ENCODE measurements at regions not wholly inside any gene's neighbourhood (a gene's known extent, or its start where the extent isn't known, plus 50 kb on each side); places are given as distances from the start of the nearest gene placed in this dataset.

GRCh38 chr1:87439821-87440220 is 111.1 kb downstream of the LMO4 start:
- DNase-seq: no peak

DNA sequence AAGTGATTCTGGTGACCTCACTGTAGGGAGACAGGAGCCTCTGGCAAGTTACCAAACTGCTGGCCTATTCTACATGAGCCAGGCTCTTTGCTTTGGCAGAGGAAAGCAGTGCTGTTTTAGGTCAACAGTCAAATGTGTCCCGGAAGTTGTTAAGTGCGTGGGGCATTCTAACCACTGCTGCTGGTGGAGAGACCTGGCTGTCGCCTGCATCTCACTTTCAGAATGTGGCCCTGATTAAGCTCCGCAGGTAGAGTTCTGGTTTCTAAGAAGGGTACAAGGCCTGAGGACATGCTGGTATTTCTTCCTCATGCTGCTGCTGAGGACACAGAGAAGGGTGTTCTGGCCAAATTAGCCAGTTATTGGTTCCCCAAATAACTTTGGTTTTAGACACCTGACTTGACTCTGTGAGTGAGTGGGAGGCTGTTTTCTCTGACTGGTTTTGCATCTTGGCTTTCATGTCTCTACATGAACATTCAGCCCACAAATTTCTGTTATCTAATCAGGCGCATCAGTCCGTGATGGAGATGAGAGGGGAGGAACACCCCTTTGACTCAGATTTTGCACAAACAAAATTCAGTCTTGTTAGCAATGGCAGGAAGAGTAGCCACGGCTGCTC is 120.8 kb downstream of the LMO4 start:
- DNase-seq: peak; percentile 16

GRCh38 chr1:87450136-87450535 is 121.5 kb downstream of the LMO4 start:
- no peak for DNase-seq

DNA sequence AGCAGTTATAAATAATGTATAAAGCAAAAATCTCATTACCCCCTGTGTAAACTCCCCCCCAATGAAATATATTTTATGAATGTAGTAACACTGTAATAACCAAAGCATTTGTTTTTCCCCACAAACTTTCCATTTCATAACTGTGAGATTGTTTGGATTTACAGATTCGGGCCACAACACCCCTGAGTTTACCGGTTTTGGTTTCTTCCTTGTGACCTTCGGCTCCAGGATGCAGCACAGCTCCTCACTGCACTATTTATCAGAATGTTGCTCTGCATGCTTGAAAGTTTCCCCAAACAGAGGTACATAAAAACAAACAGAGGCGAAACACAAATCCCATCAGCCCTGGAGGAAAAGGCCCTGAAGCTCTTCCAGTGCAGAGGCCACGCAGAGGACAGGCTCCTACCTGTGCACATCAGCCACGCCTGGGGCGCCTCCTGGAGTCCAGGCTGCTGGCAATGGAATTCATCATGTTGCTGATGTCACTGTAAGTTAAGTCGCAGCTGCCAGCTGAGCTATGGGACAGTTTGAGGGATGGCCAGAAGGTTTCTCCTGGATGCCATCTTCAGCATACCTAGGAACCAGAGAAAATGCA is 122.0 kb downstream of the LMO4 start:
- peak; percentile 32 for DNase-seq

- DNase-seq: no peak
Measured at GRCh38 chr1:87451229-87451920, 122.7 kb downstream of the LMO4 start.

- no peak for DNase-seq
Measured at GRCh38 chr1:87452648-87453047, 124.0 kb downstream of the LMO4 start.

DNA sequence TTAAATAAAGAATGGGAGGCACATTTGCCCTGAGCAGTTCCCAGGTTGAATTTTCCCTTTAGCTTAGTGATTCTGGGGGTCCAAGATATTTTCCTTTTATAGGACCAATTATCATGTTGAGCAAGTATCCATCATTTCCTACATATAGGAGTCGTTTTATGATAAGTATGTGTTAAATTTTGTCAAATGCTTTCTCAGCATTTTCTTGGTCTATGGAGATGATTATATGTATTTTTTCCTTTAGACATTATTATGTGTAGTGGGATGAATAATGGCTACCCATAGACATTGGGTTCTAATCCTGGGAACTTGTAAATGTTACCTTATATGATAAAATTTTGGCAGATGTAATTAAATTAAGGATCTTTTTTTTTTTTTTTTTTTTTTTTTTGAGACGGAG is 128.7 kb downstream of the LMO4 start:
- DNase-seq: no peak

GRCh38 chr1:87462894-87463293 is 134.2 kb downstream of the LMO4 start:
- no peak for DNase-seq

DNA sequence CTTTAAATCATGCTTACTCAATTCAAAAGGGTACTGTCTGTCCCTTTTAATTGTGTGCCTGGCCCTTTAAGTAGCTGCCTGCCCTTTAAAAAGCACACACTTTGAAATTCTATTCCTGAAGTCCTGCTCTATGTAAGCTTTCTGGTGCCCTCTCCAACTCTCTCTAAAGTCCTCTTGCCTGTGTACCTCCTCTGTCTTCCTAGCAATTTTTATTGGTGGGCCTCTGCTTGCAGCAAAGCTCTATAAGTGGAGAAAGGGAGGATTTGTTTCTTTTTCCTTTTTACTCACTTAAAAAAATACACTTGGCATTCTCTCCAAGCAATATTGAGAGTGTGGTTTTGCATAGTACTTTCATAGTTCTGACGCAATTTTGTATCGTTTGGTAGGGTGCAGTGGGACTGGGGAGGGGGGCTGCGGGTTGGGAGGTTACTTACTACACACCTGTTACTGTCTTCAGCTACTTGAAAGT is 135.4 kb downstream of the LMO4 start:
- no peak for DNase-seq

GRCh38 chr1:87466621-87467020 is 137.9 kb downstream of the LMO4 start:
- no peak for DNase-seq

GRCh38 chr1:87472716-87473115 is 144.0 kb downstream of the LMO4 start:
- DNase-seq: no peak

- DNase-seq: no peak
Measured at GRCh38 chr1:87473203-87473661, 144.6 kb downstream of the LMO4 start.

DNA sequence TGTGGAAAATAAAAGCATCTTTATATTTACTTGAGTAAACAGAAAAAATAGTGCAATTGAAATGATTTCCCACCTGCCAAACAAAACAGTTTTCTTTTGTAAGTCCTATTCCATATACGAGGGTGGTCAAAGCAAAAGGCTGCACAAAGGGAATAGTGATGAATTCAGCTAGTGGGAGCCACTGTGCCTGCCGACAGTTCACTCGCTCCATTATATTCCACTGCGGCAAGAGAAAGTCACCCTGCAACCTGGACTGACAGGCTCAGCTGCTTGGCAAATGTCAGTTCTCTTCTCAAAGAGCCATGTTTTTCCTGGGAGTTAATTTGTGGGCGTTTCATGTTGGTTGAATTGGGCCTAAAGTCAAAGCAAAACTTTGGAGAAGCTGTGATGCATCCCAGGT is 145.4 kb downstream of the LMO4 start:
- no peak for DNase-seq

- DNase-seq: no peak
Measured at GRCh38 chr1:87478231-87478630, 149.6 kb downstream of the LMO4 start.

- DNase-seq: no peak
Measured at GRCh38 chr1:87495147-87495546, 166.5 kb downstream of the LMO4 start.

- no peak for DNase-seq
Measured at GRCh38 chr1:87495870-87496269, 167.2 kb downstream of the LMO4 start.

- no peak for DNase-seq
Measured at GRCh38 chr1:87497380-87498203, 168.9 kb downstream of the LMO4 start.

DNA sequence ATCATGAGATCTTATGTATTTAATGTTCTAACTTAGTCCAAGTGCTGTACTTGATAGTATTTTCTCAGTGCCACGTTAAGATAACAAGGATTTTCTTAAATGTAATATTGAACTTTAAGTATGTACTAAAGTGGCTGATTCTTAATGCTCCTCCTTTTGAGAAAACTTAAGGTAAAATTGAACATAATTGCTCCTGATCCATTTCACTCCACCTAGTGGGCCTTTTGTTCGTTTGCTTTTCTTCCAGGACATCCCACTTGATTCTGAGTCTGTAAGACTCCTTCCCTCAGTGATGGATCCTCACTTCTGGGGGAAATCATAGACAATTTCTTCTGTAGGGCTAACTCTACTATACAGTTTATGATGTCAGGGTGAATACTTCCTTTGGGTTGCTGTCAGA is 173.1 kb downstream of the LMO4 start:
- DNase-seq: no peak

GRCh38 chr1:87505391-87505983 is 176.8 kb downstream of the LMO4 start:
- DNase-seq: no peak

DNA sequence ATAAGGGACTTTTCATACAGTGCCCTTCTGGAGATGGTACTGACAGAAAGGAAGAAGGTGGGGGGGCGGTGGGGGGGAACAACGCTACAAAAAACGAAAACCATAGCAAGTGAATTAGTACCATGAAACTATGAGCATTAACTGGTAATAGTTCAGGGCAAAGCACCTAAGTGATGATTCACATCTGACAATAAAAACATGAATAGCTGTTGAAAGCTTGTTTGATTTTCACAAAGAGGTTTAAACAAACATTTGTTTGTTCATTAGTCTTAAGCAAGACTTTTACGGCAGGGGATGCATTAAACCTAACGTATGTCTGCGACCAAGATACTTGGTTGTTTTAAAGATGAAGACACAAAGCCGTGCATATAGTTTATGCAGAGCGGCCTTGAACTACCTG is 177.5 kb downstream of the LMO4 start:
- no peak for DNase-seq

GRCh38 chr1:87508247-87508787 is 179.6 kb downstream of the LMO4 start:
- no peak for DNase-seq

- no peak for DNase-seq
Measured at GRCh38 chr1:87510540-87510939, 181.9 kb downstream of the LMO4 start.

- no peak for DNase-seq
Measured at GRCh38 chr1:87511449-87511848, 182.8 kb downstream of the LMO4 start.
